HCT116 (cell line): ENCODE measurements at regions not wholly inside any gene's neighbourhood (a gene's known extent, or its start where the extent isn't known, plus 50 kb on each side); places are given as distances from the start of the nearest gene placed in this dataset.

Experiments
- ATF3 ChIP-seq: IDR thresholded peaks from 2 replicates; pipeline ENCODE4 v1.6.1; 2012
- CBX3 ChIP-seq: IDR thresholded peaks from 2 replicates; pipeline ENCODE4 v1.6.1; 2012; ENCODE audit warnings: low read depth
- CTCF ChIP-seq, 3 experiments: fragments of 200-600 bp in 1 of 3; sonication (generic) in 1 of 3; IDR thresholded peaks in 2 of 3; conservative IDR thresholded peaks in 1 of 3; 2 replicates each; pipeline ENCODE4 v1.5.1; 2012 to 2017; ENCODE audit warnings: low read depth in 2 of 3, low read length in 2 of 3, antibody characterized with exemption in 1 of 3, borderline replicate concordance in 1 of 3, control low read depth in 1 of 3, mild to moderate bottlenecking in 1 of 3, mixed read lengths in 1 of 3, mixed run types in 1 of 3, moderate library complexity in 1 of 3; ENCODE audit not compliant: insufficient read depth in 1 of 3
- ELF1 ChIP-seq: IDR thresholded peaks from 2 replicates; pipeline ENCODE4 v1.6.1; 2012; ENCODE audit warnings: low read depth, borderline replicate concordance
- EZH2 ChIP-seq: fragments of 200-600 bp; sonication (generic); IDR thresholded peaks from 2 replicates; pipeline ENCODE4 v1.6.1; 2017; ENCODE audit warnings: antibody characterized with exemption, mixed run types
- EZH2phosphoT487 ChIP-seq: fragments of 200-600 bp; IDR thresholded peaks from 2 replicates; pipeline ENCODE4 v1.6.1; 2018; ENCODE audit warnings: antibody characterized with exemption, borderline replicate concordance
- JUND ChIP-seq: IDR thresholded peaks from 2 replicates; pipeline ENCODE4 v1.6.1; 2012
- MAX ChIP-seq: IDR thresholded peaks from 2 replicates; pipeline ENCODE4 v1.6.1; 2012
- POLR2A ChIP-seq: IDR thresholded peaks from 2 replicates; pipeline ENCODE4 v1.7.0; 2011; ENCODE audit warnings: borderline replicate concordance; ENCODE audit not compliant: insufficient read depth, insufficient read length; ENCODE audit errors: extremely low read depth
- POLR2AphosphoS5 ChIP-seq: IDR thresholded peaks from 2 replicates; pipeline ENCODE4 v1.6.1; 2011; ENCODE audit warnings: mild to moderate bottlenecking, low read depth, low read length, moderate library complexity
- TCF7L2 ChIP-seq: IDR thresholded peaks from 2 replicates; pipeline ENCODE4 v1.7.0; 2011; ENCODE audit warnings: borderline replicate concordance, inconsistent platforms; ENCODE audit not compliant: insufficient read depth, insufficient read length; ENCODE audit errors: extremely low read depth
- YY1 ChIP-seq: IDR thresholded peaks from 2 replicates; pipeline ENCODE4 v1.6.1; 2011; ENCODE audit warnings: low read length, low read depth, moderate library complexity, mild to moderate bottlenecking; ENCODE audit not compliant: insufficient replicate concordance; ENCODE audit errors: extremely low read depth
- ZFX ChIP-seq: fragments of 450-650 bp; IDR thresholded peaks from 2 replicates; pipeline ENCODE4 v1.6.1; 2017
- ZNF274 ChIP-seq: fragments of 200-500 bp; sonication (Bioruptor generic); IDR thresholded peaks from 2 replicates; pipeline ENCODE4 v1.6.1; 2014; ENCODE audit warnings: mild to moderate bottlenecking, low read depth, low read length, inconsistent platforms

- TF ChIP-seq ATF3: no peak
- no peak for TF ChIP-seq CBX3
- no peak for TF ChIP-seq EZH2
- no peak for TF ChIP-seq YY1
- no peak for TF ChIP-seq ELF1
- no peak for TF ChIP-seq CTCF (IDR thresholded peaks at IDR 0.05 in 2 of 3, conservative IDR thresholded peaks at IDR 0.05 in 1 of 3; ENCODE audit: borderline replicate concordance in 1 of 3, insufficient read depth in 1 of 3, low read depth in 2 of 3, low read length in 2 of 3)
- no peak for TF ChIP-seq POLR2AphosphoS5
- no peak for TF ChIP-seq TCF7L2
- TF ChIP-seq MAX: no peak
- no peak for TF ChIP-seq POLR2A
- TF ChIP-seq EZH2phosphoT487: no peak
- TF ChIP-seq ZNF274: no peak
- no peak for TF ChIP-seq ZFX
- no peak for TF ChIP-seq JUND
These were observed 259.8 kb upstream of the ADAMTS16 start for GRCh38 chr5:4880304-4880741.
